GM23338 (cell line): ENCODE measurements at regions not wholly inside any gene's neighbourhood (a gene's known extent, or its start where the extent isn't known, plus 50 kb on each side); places are given as distances from the start of the nearest gene placed in this dataset.

Source experiments
- ATAC-seq: fragments of 200-7000 bp; cut with Tn5 transposase; 3 replicates; pipeline ENCODE4 v1.9.1; 2020
- DNase-seq: peaks from one replicate; pipeline ENCODE4 v3.0.0-alpha.2; 2015; ENCODE audit warnings: low spot score
- H2AFZ ChIP-seq: fragments of 200-600 bp; sonication (generic); 2 replicates; pipeline ENCODE4 v1.8.0; 2016; ENCODE audit warnings: antibody characterized with exemption, mild to moderate bottlenecking, moderate library complexity
- H3F3A ChIP-seq: fragments of 200-600 bp; sonication (generic); replicated peaks from 2 replicates; pipeline ENCODE4 v1.8.0; 2017; ENCODE audit warnings: antibody characterized with exemption, mixed run types, low read depth
- H3K27ac ChIP-seq: fragments of 200-600 bp; sonication (generic); 2 replicates; pipeline ENCODE4 v1.6.1; 2016; ENCODE audit warnings: low read depth
- H3K27me3 ChIP-seq: fragments of 200-600 bp; sonication (generic); 2 replicates; pipeline ENCODE4 v1.8.0; 2016; ENCODE audit warnings: mild to moderate bottlenecking, mixed run types, moderate library complexity; ENCODE audit not compliant: insufficient read depth
- H3K36me3 ChIP-seq: fragments of 200-600 bp; sonication (generic); 2 replicates; pipeline ENCODE4 v1.8.0; 2016; ENCODE audit warnings: mild to moderate bottlenecking; ENCODE audit not compliant: insufficient read depth
- H3K4me1 ChIP-seq: fragments of 200-600 bp; sonication (generic); 2 replicates; pipeline ENCODE4 v1.8.0; 2016; ENCODE audit warnings: mild to moderate bottlenecking, moderate library complexity; ENCODE audit not compliant: insufficient read depth
- H3K4me2 ChIP-seq: fragments of 200-600 bp; sonication (generic); 2 replicates; pipeline ENCODE4 v1.7.1; 2017; ENCODE audit warnings: mixed run types
- H3K4me3 ChIP-seq: fragments of 200-600 bp; sonication (generic); 2 replicates; pipeline ENCODE4 v1.6.1; 2016; ENCODE audit warnings: mixed run types
- H3K79me2 ChIP-seq: fragments of 200-600 bp; sonication (generic); replicated peaks from 2 replicates; pipeline ENCODE4 v1.8.0; 2017; ENCODE audit warnings: mild to moderate bottlenecking; ENCODE audit not compliant: insufficient read depth
- H3K9me2 ChIP-seq: fragments of 200-600 bp; sonication (generic); 2 replicates; pipeline ENCODE4 v1.8.0; 2017; ENCODE audit not compliant: insufficient read depth
- H4K20me1 ChIP-seq: fragments of 200-600 bp; sonication (generic); replicated peaks from 2 replicates; pipeline ENCODE4 v1.8.0; 2017; ENCODE audit warnings: mild to moderate bottlenecking; ENCODE audit not compliant: insufficient read depth
- H3K27ac Mint-ChIP-seq: 2 replicates; pipeline ENCODE4 v1.8.0; 2020; ENCODE audit warnings: inconsistent platforms, mild to moderate bottlenecking, moderate library complexity, mixed read lengths
- H3K27me3 Mint-ChIP-seq: 3 replicates; pipeline ENCODE4 v1.8.0; 2022; ENCODE audit warnings: low read depth, mild to moderate bottlenecking, moderate library complexity, mixed read lengths, inconsistent platforms; ENCODE audit not compliant: insufficient read depth, poor library complexity
- H3K36me3 Mint-ChIP-seq: 3 replicates; pipeline ENCODE4 v1.8.0; 2021; ENCODE audit warnings: low read depth, mild to moderate bottlenecking, inconsistent platforms, moderate library complexity, mixed read lengths
- H3K4me1 Mint-ChIP-seq: 3 replicates; pipeline ENCODE4 v1.8.0; 2020; ENCODE audit warnings: mild to moderate bottlenecking, inconsistent platforms, mixed read lengths
- H3K4me3 Mint-ChIP-seq: 3 replicates; pipeline ENCODE4 v1.8.0; 2021; ENCODE audit warnings: moderate library complexity, mild to moderate bottlenecking, inconsistent platforms, mixed read lengths
- H3K9me3 Mint-ChIP-seq: 3 replicates; pipeline ENCODE4 v1.8.0; 2020; ENCODE audit warnings: moderate library complexity, mild to moderate bottlenecking, inconsistent platforms, mixed read lengths
- CREB1 ChIP-seq: fragments of 250-450 bp; sonication (Bioruptor Pico); IDR thresholded peaks from 2 replicates; pipeline ENCODE4 v1.5.0; 2020; ENCODE audit warnings: low read depth, mild to moderate bottlenecking, moderate library complexity
- CTCF ChIP-seq, 2 experiments: fragments of 200-600 bp in 1 of 2; sonication (generic) in 1 of 2; conservative IDR thresholded peaks; 2 replicates each; pipeline versions ENCODE4 v1.5.1 to v1.6.1; 2016 to 2017; ENCODE audit warnings: antibody characterized with exemption in 2 of 2, low read depth in 2 of 2, mild to moderate bottlenecking in 2 of 2, moderate library complexity in 1 of 2
- EZH2 ChIP-seq: fragments of 200-600 bp; sonication (generic); IDR thresholded peaks from one replicate; pipeline ENCODE4 v1.8.0; 2017; ENCODE audit warnings: antibody characterized with exemption, mild to moderate bottlenecking, low read depth; ENCODE audit not compliant: unreplicated experiment
- EZH2phosphoT487 ChIP-seq: fragments of 200-600 bp; sonication (generic); IDR thresholded peaks from one replicate; pipeline ENCODE4 v1.8.1; 2018; ENCODE audit warnings: antibody characterized with exemption; ENCODE audit not compliant: unreplicated experiment
- JUNB ChIP-seq: IDR thresholded peaks from one replicate; pipeline ENCODE4 v1.6.1; 2016; ENCODE audit warnings: antibody characterized with exemption; ENCODE audit not compliant: unreplicated experiment
- NANOG ChIP-seq: IDR thresholded peaks from 2 replicates; pipeline ENCODE4 v1.6.1; 2016; ENCODE audit warnings: antibody characterized with exemption, borderline replicate concordance
- POLR2AphosphoS5 ChIP-seq: IDR thresholded peaks from 2 replicates; pipeline ENCODE4 v1.6.1; 2016; ENCODE audit warnings: antibody characterized with exemption, low read depth
- REST ChIP-seq: IDR thresholded peaks from one replicate; pipeline ENCODE4 v1.6.1; 2018; ENCODE audit warnings: antibody characterized with exemption; ENCODE audit not compliant: unreplicated experiment
- STAT1 ChIP-seq: IDR thresholded peaks from one replicate; pipeline ENCODE4 v1.6.1; 2016; ENCODE audit warnings: antibody characterized with exemption; ENCODE audit not compliant: unreplicated experiment
- ZNF114 ChIP-seq: fragments of 250-450 bp; sonication (Bioruptor Pico); IDR thresholded peaks from 2 replicates; pipeline ENCODE4 v1.5.0; 2020; ENCODE audit warnings: mild to moderate bottlenecking, moderate library complexity
- ZNF331 ChIP-seq: fragments of 250-450 bp; sonication (Bioruptor Pico); IDR thresholded peaks from 2 replicates; pipeline ENCODE4 v1.5.0; 2020; ENCODE audit warnings: low read depth, mild to moderate bottlenecking, moderate library complexity
- TF ChIP-seq, protein P1 (sequence below): fragments of 250-450 bp; sonication (Bioruptor Pico); IDR thresholded peaks from 2 replicates; pipeline ENCODE4 v1.5.0; 2020; ENCODE audit warnings: mild to moderate bottlenecking, moderate library complexity
- TF ChIP-seq, protein P2 (sequence below): IDR thresholded peaks from 2 replicates; pipeline ENCODE4 v1.6.1; 2016; ENCODE audit warnings: antibody characterized with exemption

DNA sequence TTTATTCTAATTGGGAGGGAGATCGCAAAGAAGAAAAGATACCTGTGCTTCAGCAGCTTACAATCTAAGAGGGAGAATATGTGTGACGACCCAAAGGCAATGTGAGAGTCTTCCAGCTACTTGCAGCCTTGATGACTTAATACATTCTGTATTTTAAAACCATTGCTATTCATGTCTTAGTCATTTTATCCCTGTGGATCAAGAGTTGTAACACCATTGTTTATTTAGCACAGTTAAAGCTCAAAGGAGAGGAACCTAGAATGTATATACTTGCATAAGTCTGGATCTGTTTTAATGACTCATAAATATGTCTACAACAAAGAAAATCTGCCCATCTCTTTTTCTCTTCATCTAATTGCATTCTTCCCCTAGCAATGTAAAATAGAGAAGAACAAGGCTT, 117.9 kb upstream of the DLX6 start:
- Histone ChIP-seq H3K36me3 (no peaks in the 10 kb centered on the region), H3K4me2 (no peak overlapping the region), H3K9me2 (peaks cover 3% of the 10 kb centered on the region; the same call in 1 of the 2 replicates), H3K79me2 (no peaks in the 10 kb centered on the region), H3K4me3 (no peak overlapping the region), H3K27ac (no peak overlapping the region), H3K4me1 (no peaks in the 10 kb centered on the region), H4K20me1 (no peaks in the 10 kb centered on the region), H3K27me3 (no peaks in the 10 kb centered on the region), H2AFZ (no peak overlapping the region), H3F3A (no peaks in the 10 kb centered on the region)
- no peaks in the 10 kb centered on the region for H3K9me3 Mint-ChIP-seq
- ATAC-seq = no peak
- TF ChIP-seq STAT1 (no peak), POLR2AphosphoS5 (no peak), JUNB (no peak), CTCF (conservative IDR thresholded peaks at IDR 0.05; ENCODE audit: low read depth in 2 of 2) (no peak), EZH2 (no peak), NANOG (no peak), REST (no peak), EZH2phosphoT487 (no peak), ZNF331 (CRISPR knock-in tag) (no peak), CREB1 (CRISPR knock-in tag) (no peak), ZNF114 (no peak)
- TF ChIP-seq, protein P1, sequence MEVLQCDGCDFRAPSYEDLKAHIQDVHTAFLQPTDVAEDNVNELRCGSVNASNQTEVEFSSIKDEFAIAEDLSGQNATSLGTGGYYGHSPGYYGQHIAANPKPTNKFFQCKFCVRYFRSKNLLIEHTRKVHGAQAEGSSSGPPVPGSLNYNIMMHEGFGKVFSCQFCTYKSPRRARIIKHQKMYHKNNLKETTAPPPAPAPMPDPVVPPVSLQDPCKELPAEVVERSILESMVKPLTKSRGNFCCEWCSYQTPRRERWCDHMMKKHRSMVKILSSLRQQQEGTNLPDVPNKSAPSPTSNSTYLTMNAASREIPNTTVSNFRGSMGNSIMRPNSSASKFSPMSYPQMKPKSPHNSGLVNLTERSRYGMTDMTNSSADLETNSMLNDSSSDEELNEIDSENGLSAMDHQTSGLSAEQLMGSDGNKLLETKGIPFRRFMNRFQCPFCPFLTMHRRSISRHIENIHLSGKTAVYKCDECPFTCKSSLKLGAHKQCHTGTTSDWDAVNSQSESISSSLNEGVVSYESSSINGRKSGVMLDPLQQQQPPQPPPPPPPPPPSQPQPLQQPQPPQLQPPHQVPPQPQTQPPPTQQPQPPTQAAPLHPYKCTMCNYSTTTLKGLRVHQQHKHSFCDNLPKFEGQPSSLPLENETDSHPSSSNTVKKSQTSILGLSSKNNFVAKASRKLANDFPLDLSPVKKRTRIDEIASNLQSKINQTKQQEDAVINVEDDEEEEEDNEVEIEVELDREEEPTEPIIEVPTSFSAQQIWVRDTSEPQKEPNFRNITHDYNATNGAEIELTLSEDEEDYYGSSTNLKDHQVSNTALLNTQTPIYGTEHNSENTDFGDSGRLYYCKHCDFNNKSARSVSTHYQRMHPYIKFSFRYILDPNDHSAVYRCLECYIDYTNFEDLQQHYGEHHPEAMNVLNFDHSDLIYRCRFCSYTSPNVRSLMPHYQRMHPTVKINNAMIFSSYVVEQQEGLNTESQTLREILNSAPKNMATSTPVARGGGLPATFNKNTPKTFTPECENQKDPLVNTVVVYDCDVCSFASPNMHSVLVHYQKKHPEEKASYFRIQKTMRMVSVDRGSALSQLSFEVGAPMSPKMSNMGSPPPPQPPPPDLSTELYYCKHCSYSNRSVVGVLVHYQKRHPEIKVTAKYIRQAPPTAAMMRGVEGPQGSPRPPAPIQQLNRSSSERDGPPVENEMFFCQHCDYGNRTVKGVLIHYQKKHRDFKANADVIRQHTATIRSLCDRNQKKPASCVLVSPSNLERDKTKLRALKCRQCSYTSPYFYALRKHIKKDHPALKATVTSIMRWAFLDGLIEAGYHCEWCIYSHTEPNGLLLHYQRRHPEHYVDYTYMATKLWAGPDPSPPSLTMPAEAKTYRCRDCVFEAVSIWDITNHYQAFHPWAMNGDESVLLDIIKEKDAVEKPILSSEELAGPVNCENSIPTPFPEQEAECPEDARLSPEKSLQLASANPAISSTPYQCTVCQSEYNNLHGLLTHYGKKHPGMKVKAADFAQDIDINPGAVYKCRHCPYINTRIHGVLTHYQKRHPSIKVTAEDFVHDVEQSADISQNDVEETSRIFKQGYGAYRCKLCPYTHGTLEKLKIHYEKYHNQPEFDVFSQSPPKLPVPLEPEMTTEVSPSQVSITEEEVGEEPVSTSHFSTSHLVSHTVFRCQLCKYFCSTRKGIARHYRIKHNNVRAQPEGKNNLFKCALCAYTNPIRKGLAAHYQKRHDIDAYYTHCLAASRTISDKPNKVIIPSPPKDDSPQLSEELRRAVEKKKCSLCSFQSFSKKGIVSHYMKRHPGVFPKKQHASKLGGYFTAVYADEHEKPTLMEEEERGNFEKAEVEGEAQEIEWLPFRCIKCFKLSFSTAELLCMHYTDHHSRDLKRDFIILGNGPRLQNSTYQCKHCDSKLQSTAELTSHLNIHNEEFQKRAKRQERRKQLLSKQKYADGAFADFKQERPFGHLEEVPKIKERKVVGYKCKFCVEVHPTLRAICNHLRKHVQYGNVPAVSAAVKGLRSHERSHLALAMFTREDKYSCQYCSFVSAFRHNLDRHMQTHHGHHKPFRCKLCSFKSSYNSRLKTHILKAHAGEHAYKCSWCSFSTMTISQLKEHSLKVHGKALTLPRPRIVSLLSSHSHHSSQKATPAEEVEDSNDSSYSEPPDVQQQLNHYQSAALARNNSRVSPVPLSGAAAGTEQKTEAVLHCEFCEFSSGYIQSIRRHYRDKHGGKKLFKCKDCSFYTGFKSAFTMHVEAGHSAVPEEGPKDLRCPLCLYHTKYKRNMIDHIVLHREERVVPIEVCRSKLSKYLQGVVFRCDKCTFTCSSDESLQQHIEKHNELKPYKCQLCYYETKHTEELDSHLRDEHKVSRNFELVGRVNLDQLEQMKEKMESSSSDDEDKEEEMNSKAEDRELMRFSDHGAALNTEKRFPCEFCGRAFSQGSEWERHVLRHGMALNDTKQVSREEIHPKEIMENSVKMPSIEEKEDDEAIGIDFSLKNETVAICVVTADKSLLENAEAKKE (CRISPR knock-in tag) = no peak
- TF ChIP-seq, protein P2, sequence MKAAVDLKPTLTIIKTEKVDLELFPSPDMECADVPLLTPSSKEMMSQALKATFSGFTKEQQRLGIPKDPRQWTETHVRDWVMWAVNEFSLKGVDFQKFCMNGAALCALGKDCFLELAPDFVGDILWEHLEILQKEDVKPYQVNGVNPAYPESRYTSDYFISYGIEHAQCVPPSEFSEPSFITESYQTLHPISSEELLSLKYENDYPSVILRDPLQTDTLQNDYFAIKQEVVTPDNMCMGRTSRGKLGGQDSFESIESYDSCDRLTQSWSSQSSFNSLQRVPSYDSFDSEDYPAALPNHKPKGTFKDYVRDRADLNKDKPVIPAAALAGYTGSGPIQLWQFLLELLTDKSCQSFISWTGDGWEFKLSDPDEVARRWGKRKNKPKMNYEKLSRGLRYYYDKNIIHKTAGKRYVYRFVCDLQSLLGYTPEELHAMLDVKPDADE = no peak
- peaks cover 1% of the 10 kb centered on the region for H3K27me3 Mint-ChIP-seq
- no peak overlapping the region for H3K4me3 Mint-ChIP-seq
- no peak for DNase-seq
- H3K36me3 Mint-ChIP-seq = no peaks in the 10 kb centered on the region
- no peak overlapping the region for H3K27ac Mint-ChIP-seq
- no peaks in the 10 kb centered on the region for H3K4me1 Mint-ChIP-seq
